HCT116 (cell line): ENCODE measurements at regions not wholly inside any gene's neighbourhood (a gene's known extent, or its start where the extent isn't known, plus 50 kb on each side); places are given as distances from the start of the nearest gene placed in this dataset.

Experiments used
- CTCF ChIP-seq, 3 experiments: fragments of 200-600 bp in 1 of 3; sonication (generic) in 1 of 3; IDR thresholded peaks in 2 of 3; conservative IDR thresholded peaks in 1 of 3; 2 replicates each; pipeline ENCODE4 v1.5.1; 2012 to 2017; ENCODE audit warnings: low read depth in 2 of 3, low read length in 2 of 3, antibody characterized with exemption in 1 of 3, borderline replicate concordance in 1 of 3, control low read depth in 1 of 3, mild to moderate bottlenecking in 1 of 3, mixed read lengths in 1 of 3, mixed run types in 1 of 3, moderate library complexity in 1 of 3; ENCODE audit not compliant: insufficient read depth in 1 of 3
- ELF1 ChIP-seq: IDR thresholded peaks from 2 replicates; pipeline ENCODE4 v1.6.1; 2012; ENCODE audit warnings: low read depth, borderline replicate concordance
- EZH2 ChIP-seq: fragments of 200-600 bp; sonication (generic); IDR thresholded peaks from 2 replicates; pipeline ENCODE4 v1.6.1; 2017; ENCODE audit warnings: antibody characterized with exemption, mixed run types
- EZH2phosphoT487 ChIP-seq: fragments of 200-600 bp; IDR thresholded peaks from 2 replicates; pipeline ENCODE4 v1.6.1; 2018; ENCODE audit warnings: antibody characterized with exemption, borderline replicate concordance
- FOSL1 ChIP-seq: IDR thresholded peaks from 2 replicates; pipeline ENCODE4 v1.6.1; 2012; ENCODE audit warnings: low read depth
- MAX ChIP-seq: IDR thresholded peaks from 2 replicates; pipeline ENCODE4 v1.6.1; 2012
- POLR2A ChIP-seq: IDR thresholded peaks from 2 replicates; pipeline ENCODE4 v1.7.0; 2011; ENCODE audit warnings: borderline replicate concordance; ENCODE audit not compliant: insufficient read depth, insufficient read length; ENCODE audit errors: extremely low read depth
- POLR2AphosphoS5 ChIP-seq: IDR thresholded peaks from 2 replicates; pipeline ENCODE4 v1.6.1; 2011; ENCODE audit warnings: mild to moderate bottlenecking, low read depth, low read length, moderate library complexity
- RAD21 ChIP-seq: IDR thresholded peaks from 2 replicates; pipeline ENCODE4 v1.6.1; 2012; ENCODE audit warnings: low read depth, mild to moderate bottlenecking
- REST ChIP-seq: IDR thresholded peaks from 2 replicates; pipeline ENCODE4 v1.6.1; 2012; ENCODE audit warnings: low read depth
- YY1 ChIP-seq: IDR thresholded peaks from 2 replicates; pipeline ENCODE4 v1.6.1; 2011; ENCODE audit warnings: low read length, low read depth, moderate library complexity, mild to moderate bottlenecking; ENCODE audit not compliant: insufficient replicate concordance; ENCODE audit errors: extremely low read depth
- ZBTB33 ChIP-seq: IDR thresholded peaks from 2 replicates; pipeline ENCODE4 v1.6.1; 2011; ENCODE audit warnings: mild to moderate bottlenecking, low read length, moderate library complexity; ENCODE audit not compliant: insufficient replicate concordance; ENCODE audit errors: extremely low read depth
- ZNF274 ChIP-seq: fragments of 200-500 bp; sonication (Bioruptor generic); IDR thresholded peaks from 2 replicates; pipeline ENCODE4 v1.6.1; 2014; ENCODE audit warnings: mild to moderate bottlenecking, low read depth, low read length, inconsistent platforms

GRCh38 chr10:2836921-2837662 lies 230.3 kb upstream of the PFKP start:
- no peak for TF ChIP-seq POLR2A
- no peak for TF ChIP-seq ELF1
- no peak for TF ChIP-seq CTCF (IDR thresholded peaks at IDR 0.05 in 2 of 3, conservative IDR thresholded peaks at IDR 0.05 in 1 of 3; ENCODE audit: borderline replicate concordance in 1 of 3, insufficient read depth in 1 of 3, low read depth in 2 of 3, low read length in 2 of 3)
- TF ChIP-seq FOSL1: no peak
- no peak for TF ChIP-seq ZBTB33
- TF ChIP-seq POLR2AphosphoS5: no peak
- no peak for TF ChIP-seq EZH2
- no peak for TF ChIP-seq MAX
- no peak for TF ChIP-seq EZH2phosphoT487
- no peak for TF ChIP-seq YY1
- TF ChIP-seq RAD21: no peak
- no peak for TF ChIP-seq REST
- no peak for TF ChIP-seq ZNF274
